Glomerular visceral epithelial cell (primary cell): ENCODE measurements at regions not wholly inside any gene's neighbourhood (a gene's known extent, or its start where the extent isn't known, plus 50 kb on each side); places are given as distances from the start of the nearest gene placed in this dataset.
"Not testable (repeated sequence)": the region's sequence is repeated elsewhere in the genome, so short reads cannot be mapped to it uniquely, and the experiment has no call there.

Source experiments
- DNase-seq: peaks from one replicate; pipeline ENCODE4 v3.0.0-alpha.2; 2016; ENCODE audit errors: extremely low spot score

GRCh38 chr14:43169722-43170121, 1337.4 kb downstream of the FSCB start:
- no peak for DNase-seq

GRCh38 chr14:43168371-43168925, 1338.6 kb downstream of the FSCB start:
- DNase-seq: no peak

GRCh38 chr14:43166163-43166562, 1340.9 kb downstream of the FSCB start:
- DNase-seq: no peak

GRCh38 chr14:43165651-43166050, 1341.4 kb downstream of the FSCB start:
- no peak for DNase-seq

- no peak for DNase-seq
Measured at GRCh38 chr14:43161477-43161876, 1345.6 kb downstream of the FSCB start.

- DNase-seq: no peak
Measured at GRCh38 chr14:43157661-43158060, 1349.4 kb downstream of the FSCB start.

- no peak for DNase-seq
Measured at GRCh38 chr14:43155924-43156323, 1351.2 kb downstream of the FSCB start.

- DNase-seq: no peak
Measured at GRCh38 chr14:43155258-43155657, 1351.8 kb downstream of the FSCB start.

- DNase-seq: no peak
Measured at GRCh38 chr14:43147485-43147884, 1359.6 kb downstream of the FSCB start.

- DNase-seq: no peak
Measured at GRCh38 chr14:43145361-43145760, 1361.7 kb downstream of the FSCB start.

- no peak for DNase-seq
Measured at GRCh38 chr14:43143106-43143505, 1364.0 kb downstream of the FSCB start.

- no peak for DNase-seq
Measured at GRCh38 chr14:43141636-43142191, 1365.4 kb downstream of the FSCB start.

- DNase-seq: no peak
Measured at GRCh38 chr14:43140453-43140852, 1366.6 kb downstream of the FSCB start.

- no peak for DNase-seq
Measured at GRCh38 chr14:43135877-43136411, 1371.1 kb downstream of the FSCB start.

- DNase-seq: no peak
Measured at GRCh38 chr14:43132441-43132840, 1374.6 kb downstream of the FSCB start.

GRCh38 chr14:43128429-43128828, 1378.7 kb downstream of the FSCB start:
- not testable (repeated sequence) for DNase-seq

GRCh38 chr14:43127874-43128273, 1379.2 kb downstream of the FSCB start:
- DNase-seq: not testable (repeated sequence)

GRCh38 chr14:43123544-43123943, 1383.5 kb downstream of the FSCB start:
- DNase-seq: no peak

GRCh38 chr14:43119672-43120071, 1387.4 kb downstream of the FSCB start:
- no peak for DNase-seq

- DNase-seq: peak; percentile 79
Measured at GRCh38 chr14:43116341-43116740, 1390.7 kb downstream of the FSCB start.

GRCh38 chr14:43105305-43105704, 1401.8 kb downstream of the FSCB start:
- DNase-seq: no peak

- no peak for DNase-seq
Measured at GRCh38 chr14:43090380-43090779, 1416.7 kb downstream of the FSCB start.

- DNase-seq: no peak
Measured at GRCh38 chr14:43087666-43088065, 1419.4 kb downstream of the FSCB start.

GRCh38 chr14:43085819-43086218, 1421.3 kb downstream of the FSCB start:
- DNase-seq: no peak
